Spleen (tissue), 11 donors: ENCODE measurements at regions not wholly inside any gene's neighbourhood (a gene's known extent, or its start where the extent isn't known, plus 50 kb on each side); places are given as distances from the start of the nearest gene placed in this dataset.

Source experiments
- DNase-seq: peaks from one replicate; pipeline ENCODE4 v3.0.0-alpha.2; 2020
- H3K27ac ChIP-seq, 8 donors: fragments of 200-600 bp; sonication (generic) in 7 of 8; 1 replicate in 4 of 8; 2 replicates in 4 of 8; pipeline versions ENCODE4 v1.5.0 to v1.8.0; 2016 to 2021; ENCODE audit warnings: inconsistent platforms in 4 of 8, mild to moderate bottlenecking in 4 of 8, moderate library complexity in 1 of 8
- H3K27me3 ChIP-seq, 7 donors: fragments of 200-600 bp; sonication (generic) in 6 of 7; replicated peaks in 1 of 7; 1 replicate in 4 of 7; 2 replicates in 3 of 7; pipeline versions ENCODE4 v1.5.0 to v1.8.0; 2016 to 2021; ENCODE audit warnings: inconsistent platforms in 3 of 7, mild to moderate bottlenecking in 1 of 7
- H3K36me3 ChIP-seq, 6 donors: fragments of 200-600 bp; sonication (generic) in 5 of 6; 1 replicate in 4 of 6; 2 replicates in 2 of 6; pipeline versions ENCODE4 v1.5.0 to v1.8.0; 2016 to 2021; ENCODE audit warnings: inconsistent platforms in 2 of 6
- H3K4me1 ChIP-seq, 6 donors: fragments of 200-600 bp; sonication (generic) in 5 of 6; 1 replicate in 3 of 6; 2 replicates in 3 of 6; pipeline versions ENCODE4 v1.5.0 to v1.8.0; 2016 to 2021; ENCODE audit warnings: inconsistent platforms in 3 of 6
- H3K4me3 ChIP-seq, 8 donors: fragments of 200-600 bp; sonication (generic) in 7 of 8; 1 replicate in 4 of 8; 2 replicates in 4 of 8; pipeline versions ENCODE4 v1.5.0 to v1.8.0; 2016 to 2021; ENCODE audit warnings: inconsistent platforms in 4 of 8, mild to moderate bottlenecking in 4 of 8, moderate library complexity in 2 of 8
- H3K9me3 ChIP-seq, 8 donors: fragments of 200-600 bp; sonication (generic) in 7 of 8; 1 replicate in 4 of 8; 2 replicates in 4 of 8; pipeline versions ENCODE4 v1.5.0 to v1.8.0; 2016 to 2021; ENCODE audit warnings: inconsistent platforms in 4 of 8
- POLR2A ChIP-seq, 3 donors: fragments of 450-650 bp; IDR thresholded peaks; one replicate each; pipeline ENCODE4 v1.5.1; 2017; ENCODE audit warnings: antibody characterized with exemption in 3 of 3, mild to moderate bottlenecking in 1 of 3
- POLR2AphosphoS5 ChIP-seq, 3 donors: sonication (generic); formaldehyde crosslinking; IDR thresholded peaks; one replicate each; pipeline ENCODE4 v1.5.1; 2017; ENCODE audit warnings: antibody characterized with exemption in 3 of 3
- WGBS, 5 donors: extraction: QIAGEN DNeasy Blood & Tissue Kit in 3 of 5; methylation state at CpG; one replicate each; pipeline versions ENCODE4 v1.1.5 to v1.1.7; 2013 to 2018; 5-methylcytosine and 5-hydroxymethylcytosine counted together
- intact Hi-C: fragments of 100-400 bp; cut with DNase I; formaldehyde crosslinking; loops from one replicate; pipeline ENCODE4 v1.15.0; 2023; ENCODE audit warnings: low total_unique reads
- TF ChIP-seq, protein P1 (sequence below), 11 experiments: fragments of 200-600 bp in 7 of 11; fragments of 450-650 bp in 4 of 11; sonication (generic) in 4 of 11; IDR thresholded peaks in 8 of 11; conservative IDR thresholded peaks in 3 of 11; 1 replicate in 7 of 11; 2 replicates in 4 of 11; pipeline versions ENCODE4 v1.4.0 to v1.8.0; 2016 to 2021; ENCODE audit warnings: antibody characterized with exemption in 11 of 11, inconsistent platforms in 4 of 11, mild to moderate bottlenecking in 1 of 11
- donor health status: healthy with polysubstance abuse.
- donor health status: DM: no; HTN: no; CAD: no; lungs with moderate emphysema.
- donor health status: DM: no; HTN: no; CAD: no.
- donor health status: Bipolar disorder and iron deficiency.
- donor health status: healthy.
- donor health status: DM: no; HTN: no; CAD: no.
- donor health status: DM: yes; HTN: yes; CAD: no.

DNA sequence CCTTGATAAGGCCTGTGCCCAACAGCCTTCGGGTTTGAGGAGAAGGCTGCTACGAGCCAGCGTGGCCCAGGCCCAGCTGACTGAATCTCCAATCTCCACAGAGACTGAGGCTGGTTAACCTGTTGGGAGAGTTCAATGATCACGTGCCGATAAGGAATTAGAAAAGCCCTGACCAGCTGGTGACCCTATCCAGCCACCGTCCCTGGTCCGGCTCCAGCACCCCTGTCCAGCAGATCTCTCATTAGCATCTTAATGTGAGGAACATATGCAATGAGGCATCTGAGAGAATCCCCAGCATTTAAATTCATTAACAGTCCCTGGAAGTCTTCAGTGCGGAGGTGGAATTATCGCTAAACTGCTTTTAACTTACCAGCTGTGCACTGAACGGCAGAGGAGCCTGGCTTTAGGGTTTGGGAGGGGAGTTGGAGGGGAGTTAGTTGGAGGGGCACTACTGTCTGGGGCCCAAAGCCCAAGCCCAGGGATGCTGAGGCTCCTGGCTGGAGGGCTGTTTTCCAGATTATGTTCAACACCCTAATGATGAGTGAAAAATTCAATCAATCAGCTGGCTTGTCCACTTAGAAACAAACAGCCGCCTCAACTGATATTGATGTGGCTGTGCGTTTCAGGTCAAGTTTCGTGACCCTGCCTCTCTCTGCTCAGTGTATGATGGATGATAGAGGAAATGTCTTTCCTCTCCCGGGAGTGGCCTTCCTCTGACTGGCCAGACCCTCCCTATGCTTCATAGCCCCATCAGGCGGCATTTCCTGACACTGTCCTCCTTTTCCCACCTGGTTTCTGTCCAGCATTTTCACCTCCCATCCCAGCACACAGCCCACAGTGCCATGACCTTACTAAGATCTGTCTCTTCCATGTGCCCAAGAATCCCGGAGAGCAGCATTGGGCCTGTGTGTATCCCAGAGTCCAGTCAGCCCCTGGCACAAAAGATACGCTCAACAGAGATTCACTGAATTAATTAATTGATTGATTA, 184.5 kb downstream of the CCT6B start:
- peaks cover 0 to 22% (median 0%) of the 10 kb centered on the region in 8 donors for H3K9me3 ChIP-seq
- H3K27ac ChIP-seq = no peak overlapping the region
- H3K4me3 ChIP-seq = no peak overlapping the region
- WGBS, 5 donors = 58 to 70% (median 62%) methylated on average over 15 to 17 of the region's 17 CpGs
- no peaks in the 10 kb centered on the region for H3K36me3 ChIP-seq
- TF ChIP-seq POLR2A (IDR thresholded peaks at IDR 0.05) (no peak), POLR2AphosphoS5 (IDR thresholded peaks at IDR 0.05) (no peak)
- TF ChIP-seq, protein P1, sequence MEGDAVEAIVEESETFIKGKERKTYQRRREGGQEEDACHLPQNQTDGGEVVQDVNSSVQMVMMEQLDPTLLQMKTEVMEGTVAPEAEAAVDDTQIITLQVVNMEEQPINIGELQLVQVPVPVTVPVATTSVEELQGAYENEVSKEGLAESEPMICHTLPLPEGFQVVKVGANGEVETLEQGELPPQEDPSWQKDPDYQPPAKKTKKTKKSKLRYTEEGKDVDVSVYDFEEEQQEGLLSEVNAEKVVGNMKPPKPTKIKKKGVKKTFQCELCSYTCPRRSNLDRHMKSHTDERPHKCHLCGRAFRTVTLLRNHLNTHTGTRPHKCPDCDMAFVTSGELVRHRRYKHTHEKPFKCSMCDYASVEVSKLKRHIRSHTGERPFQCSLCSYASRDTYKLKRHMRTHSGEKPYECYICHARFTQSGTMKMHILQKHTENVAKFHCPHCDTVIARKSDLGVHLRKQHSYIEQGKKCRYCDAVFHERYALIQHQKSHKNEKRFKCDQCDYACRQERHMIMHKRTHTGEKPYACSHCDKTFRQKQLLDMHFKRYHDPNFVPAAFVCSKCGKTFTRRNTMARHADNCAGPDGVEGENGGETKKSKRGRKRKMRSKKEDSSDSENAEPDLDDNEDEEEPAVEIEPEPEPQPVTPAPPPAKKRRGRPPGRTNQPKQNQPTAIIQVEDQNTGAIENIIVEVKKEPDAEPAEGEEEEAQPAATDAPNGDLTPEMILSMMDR (IDR thresholded peaks at IDR 0.05 in 8 of 11, conservative IDR thresholded peaks at IDR 0.05 in 3 of 11) = no peak
- intact Hi-C loops = no loop called here
- peaks cover 0 to 53% (median 2%) of the 10 kb centered on the region in 7 donors for H3K27me3 ChIP-seq
- H3K4me1 ChIP-seq = no peaks in the 10 kb centered on the region
- DNase-seq = no peak

DNA sequence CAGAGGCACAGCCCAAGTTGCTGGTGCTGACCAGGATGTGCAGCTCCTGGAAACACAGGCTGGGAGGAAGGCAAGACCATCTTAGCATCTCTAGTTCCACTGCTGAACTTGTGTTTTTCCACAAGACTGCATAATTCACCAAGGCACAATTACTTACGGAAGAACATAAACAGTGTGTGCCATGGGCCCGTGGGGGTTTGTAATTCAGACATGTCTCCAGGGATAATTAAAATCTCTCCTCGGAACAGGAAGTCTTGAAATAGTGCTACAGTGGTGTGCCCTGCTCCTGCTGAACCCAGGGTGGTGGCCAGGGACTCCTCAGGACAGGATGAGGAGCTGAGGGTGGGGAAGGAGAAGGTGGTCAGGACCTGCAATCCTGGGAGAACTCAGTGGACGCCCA, 188.2 kb downstream of the CCT6B start:
- Histone ChIP-seq H3K9me3 (no peaks in the 10 kb centered on the region), H3K4me1 (no peaks in the 10 kb centered on the region), H3K36me3 (no peaks in the 10 kb centered on the region), H3K4me3 (no peak overlapping the region), H3K27me3 (peaks cover 0 to 57% (median 3%) of the 10 kb centered on the region in 7 donors), H3K27ac (no peak overlapping the region)
- intact Hi-C loops = no loop called here
- TF ChIP-seq POLR2AphosphoS5 (IDR thresholded peaks at IDR 0.05) (no peak), POLR2A (IDR thresholded peaks at IDR 0.05) (no peak)
- TF ChIP-seq, protein P1 (IDR thresholded peaks at IDR 0.05 in 8 of 11, conservative IDR thresholded peaks at IDR 0.05 in 3 of 11) = no peak
- DNase-seq = no peak
- WGBS, 5 donors = 61 to 68% (median 65%) methylated on average over 4 of the region's 4 CpGs

- 75 to 81% (median 79%) methylated on average over 2 to 5 of the region's 5 CpGs for WGBS, 5 donors
- DNase-seq = no peak
- Histone ChIP-seq H3K4me3 (no peak overlapping the region), H3K27ac (no peak overlapping the region), H3K36me3 (no peaks in the 10 kb centered on the region), H3K27me3 (peaks cover 0 to 54% (median 3%) of the 10 kb centered on the region in 7 donors), H3K4me1 (no peaks in the 10 kb centered on the region), H3K9me3 (no peaks in the 10 kb centered on the region)
- intact Hi-C loops = no loop called here
- no peak for TF ChIP-seq POLR2AphosphoS5 (IDR thresholded peaks at IDR 0.05)
- no peak for TF ChIP-seq POLR2A (IDR thresholded peaks at IDR 0.05)
- TF ChIP-seq, protein P1 (IDR thresholded peaks at IDR 0.05 in 8 of 11, conservative IDR thresholded peaks at IDR 0.05 in 3 of 11) = no peak
Measured at GRCh38 chr17:34771891-34772290, 189.4 kb downstream of the CCT6B start.

DNA sequence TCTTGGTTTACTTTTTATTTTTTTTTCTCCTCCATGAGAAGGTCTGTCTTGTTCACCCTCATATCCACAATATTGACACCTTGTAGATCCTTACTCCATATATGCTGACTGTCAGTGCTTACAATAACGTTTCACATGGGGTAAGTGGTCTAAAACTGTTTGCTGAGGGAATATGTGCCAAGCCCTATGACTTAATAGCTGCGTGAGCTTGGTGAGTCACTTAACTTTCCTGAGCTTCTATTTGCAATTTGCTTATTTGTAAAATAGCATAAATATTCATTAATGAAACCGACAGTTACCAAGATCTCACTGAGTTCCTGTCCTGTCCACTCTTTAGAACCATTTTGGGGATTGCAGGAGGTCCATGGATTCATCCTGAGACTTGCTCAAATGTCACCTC, 190.7 kb downstream of the CCT6B start:
- intact Hi-C loops = no loop called here
- WGBS, 5 donors = 57 to 66% (median 61%) methylated on average over 3 of the region's 3 CpGs

More for the DNA sequence above, 190.7 kb downstream of the CCT6B start:
- no peak overlapping the region for H3K4me3 ChIP-seq
- no peak for TF ChIP-seq POLR2AphosphoS5 (IDR thresholded peaks at IDR 0.05)
- H3K9me3 ChIP-seq = no peaks in the 10 kb centered on the region
- DNase-seq = no peak
- no peaks in the 10 kb centered on the region for H3K4me1 ChIP-seq
- peaks cover 0 to 48% (median 3%) of the 10 kb centered on the region in 7 donors for H3K27me3 ChIP-seq
- no peaks in the 10 kb centered on the region for H3K36me3 ChIP-seq
- H3K27ac ChIP-seq = no peak overlapping the region
